Mesenchymal stem cell (in vitro differentiated cells and primary cell): ENCODE measurements at regions not wholly inside any gene's neighbourhood (a gene's known extent, or its start where the extent isn't known, plus 50 kb on each side); places are given as distances from the start of the nearest gene placed in this dataset.

ENCODE experiments used
- DNase-seq: peaks from one replicate; pipeline ENCODE4 v3.0.0-alpha.2; 2013
- H2AFZ ChIP-seq: one replicate; pipeline ENCODE4 v1.6.1; 2013; ENCODE audit warnings: low read depth, mild to moderate bottlenecking, control low read depth, inconsistent platforms, low read length, moderate library complexity
- H2AK5ac ChIP-seq: 2 replicates; pipeline ENCODE4 v1.6.1; 2013; ENCODE audit warnings: low read length, moderate library complexity, mild to moderate bottlenecking, inconsistent platforms; ENCODE audit not compliant: severe bottlenecking
- H2BK120ac ChIP-seq: one replicate; pipeline ENCODE4 v1.6.1; 2013; ENCODE audit warnings: low read depth, mild to moderate bottlenecking, inconsistent platforms, low read length, moderate library complexity
- H2BK12ac ChIP-seq, 2 experiments: one replicate each; pipeline ENCODE4 v1.6.1; 2013; ENCODE audit warnings: inconsistent platforms in 2 of 2, low read length in 2 of 2, mild to moderate bottlenecking in 2 of 2, moderate library complexity in 2 of 2, control low read depth in 1 of 2
- H2BK15ac ChIP-seq: one replicate; pipeline ENCODE4 v1.6.1; 2013; ENCODE audit warnings: mild to moderate bottlenecking, low read depth, inconsistent platforms; ENCODE audit not compliant: poor library complexity, severe bottlenecking
- H2BK5ac ChIP-seq: 2 replicates; pipeline ENCODE4 v1.6.1; 2013; ENCODE audit warnings: low read depth, mild to moderate bottlenecking, low read length, control low read depth, inconsistent platforms; ENCODE audit not compliant: poor library complexity, severe bottlenecking
- H3K14ac ChIP-seq, 2 experiments: one replicate each; pipeline ENCODE4 v1.6.1; 2013; ENCODE audit warnings: inconsistent platforms in 2 of 2, low read length in 2 of 2, control low read depth in 1 of 2, mild to moderate bottlenecking in 1 of 2, moderate library complexity in 1 of 2
- H3K18ac ChIP-seq, 2 experiments: one replicate each; pipeline ENCODE4 v1.6.1; 2013; ENCODE audit warnings: inconsistent platforms in 2 of 2, low read length in 2 of 2, control low read depth in 1 of 2, low read depth in 1 of 2, mild to moderate bottlenecking in 1 of 2
- H3K23ac ChIP-seq, 2 experiments: one replicate each; pipeline ENCODE4 v1.6.1; 2013; ENCODE audit warnings: inconsistent platforms in 2 of 2, low read length in 2 of 2, mild to moderate bottlenecking in 2 of 2, moderate library complexity in 2 of 2, control low read depth in 1 of 2
- H3K27ac ChIP-seq: 2 replicates; pipeline ENCODE4 v1.5.1; 2013; ENCODE audit warnings: mild to moderate bottlenecking, moderate library complexity, low read length, control low read depth, inconsistent platforms; ENCODE audit not compliant: poor library complexity, severe bottlenecking
- H3K27me3 ChIP-seq, 2 experiments: 2 replicates each; pipeline versions ENCODE4 v1.6.1 to v1.7.0; 2013; ENCODE audit warnings: low read length in 2 of 2, mild to moderate bottlenecking in 2 of 2, moderate library complexity in 2 of 2, control low read depth in 1 of 2, inconsistent platforms in 1 of 2; ENCODE audit not compliant: control insufficient read depth in 1 of 2, insufficient read depth in 1 of 2
- H3K36me3 ChIP-seq, 2 experiments: 2 replicates each; pipeline versions ENCODE4 v1.6.1 to v1.7.0; 2013; ENCODE audit warnings: low read length in 2 of 2, control low read depth in 1 of 2, inconsistent platforms in 1 of 2, low read depth in 1 of 2, mild to moderate bottlenecking in 1 of 2; ENCODE audit not compliant: insufficient read depth in 2 of 2, control insufficient read depth in 1 of 2
- H3K4ac ChIP-seq, 2 experiments: one replicate each; pipeline ENCODE4 v1.6.1; 2013; ENCODE audit warnings: inconsistent platforms in 2 of 2, low read length in 2 of 2, mild to moderate bottlenecking in 2 of 2, moderate library complexity in 2 of 2, control low read depth in 1 of 2, low read depth in 1 of 2
- H3K4me1 ChIP-seq: 2 replicates; pipeline ENCODE4 v1.6.1; 2013; ENCODE audit warnings: low read depth, low read length, control low read depth; ENCODE audit not compliant: control insufficient read depth, insufficient read depth
- H3K4me2 ChIP-seq: 2 replicates; pipeline ENCODE4 v1.6.1; 2013; ENCODE audit warnings: low read length, mild to moderate bottlenecking, inconsistent platforms; ENCODE audit not compliant: poor library complexity, severe bottlenecking
- H3K4me3 ChIP-seq, 2 experiments: 2 replicates each; pipeline versions ENCODE4 v1.5.1 to v1.7.0; 2013; ENCODE audit warnings: low read length in 2 of 2, mild to moderate bottlenecking in 2 of 2, control low read depth in 1 of 2, low read depth in 1 of 2; ENCODE audit not compliant: insufficient read depth in 1 of 2
- H3K79me1 ChIP-seq: replicated peaks from 2 replicates; pipeline ENCODE4 v1.6.1; 2013; ENCODE audit warnings: mild to moderate bottlenecking, control low read depth, low read length, inconsistent platforms; ENCODE audit not compliant: poor library complexity, severe bottlenecking
- H3K9ac ChIP-seq: 2 replicates; pipeline ENCODE4 v1.7.0; 2013; ENCODE audit warnings: mild to moderate bottlenecking, low read length, moderate library complexity
- H3K9me3 ChIP-seq: 2 replicates; pipeline ENCODE4 v1.7.0; 2013; ENCODE audit warnings: mild to moderate bottlenecking, low read length; ENCODE audit not compliant: control insufficient read depth
- H4K8ac ChIP-seq: one replicate; pipeline ENCODE4 v1.6.1; 2013; ENCODE audit warnings: inconsistent platforms, mild to moderate bottlenecking, low read length, moderate library complexity
- H4K91ac ChIP-seq: one replicate; pipeline ENCODE4 v1.6.1; 2013; ENCODE audit warnings: mild to moderate bottlenecking, low read length, inconsistent platforms
- WGBS: methylation state at CpG from one replicate; pipeline ENCODE4 v1.1.7; 2013; ENCODE audit warnings: mixed read lengths; 5-methylcytosine and 5-hydroxymethylcytosine counted together

DNA sequence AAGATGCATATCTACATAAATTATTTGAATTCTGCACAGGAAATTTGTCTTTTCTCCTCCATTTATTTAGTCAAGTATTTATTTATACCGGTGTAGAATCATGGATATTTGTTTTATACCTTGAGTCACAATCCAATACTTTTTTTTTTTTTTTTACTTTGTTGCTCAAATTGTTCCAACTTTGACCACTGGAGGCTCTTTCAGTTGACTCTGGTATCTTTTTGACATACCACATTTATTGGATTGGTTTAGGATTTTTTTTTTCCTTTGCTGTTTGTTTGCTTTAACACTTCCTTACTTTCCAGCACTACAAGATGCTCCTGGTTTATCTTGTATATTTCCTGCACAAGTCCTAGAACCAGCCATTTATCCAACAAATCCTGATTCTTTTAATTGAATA is 543.1 kb upstream of the RIOK2 start:
- peaks cover 5% of the 10 kb centered on the region for H3K9me3 ChIP-seq
- no peaks in the 10 kb centered on the region for H3K36me3 ChIP-seq
- no peaks in the 10 kb centered on the region for H3K27me3 ChIP-seq
- no peak overlapping the region for H2BK120ac ChIP-seq
- WGBS: no CpG with 5 or more reads among the region's 1 CpG
- no peak overlapping the region for H2AFZ ChIP-seq
- no peaks in the 10 kb centered on the region for H3K4me1 ChIP-seq
- H3K23ac ChIP-seq: no peak overlapping the region
- no peak overlapping the region for H3K4ac ChIP-seq
- no peak overlapping the region for H3K18ac ChIP-seq
- no peak overlapping the region for H3K9ac ChIP-seq
- no peak overlapping the region for H3K27ac ChIP-seq
- H3K4me2 ChIP-seq: no peak overlapping the region
- H2BK15ac ChIP-seq: no peak overlapping the region
- no peak overlapping the region for H4K91ac ChIP-seq
- H2BK12ac ChIP-seq: no peak overlapping the region
- no peak for DNase-seq
- H3K14ac ChIP-seq: no peak overlapping the region
- H4K8ac ChIP-seq: no peak overlapping the region
- no peaks in the 10 kb centered on the region for H3K79me1 ChIP-seq
- no peak overlapping the region for H2BK5ac ChIP-seq
- H2AK5ac ChIP-seq: no peak overlapping the region
- H3K4me3 ChIP-seq: no peak overlapping the region

DNA sequence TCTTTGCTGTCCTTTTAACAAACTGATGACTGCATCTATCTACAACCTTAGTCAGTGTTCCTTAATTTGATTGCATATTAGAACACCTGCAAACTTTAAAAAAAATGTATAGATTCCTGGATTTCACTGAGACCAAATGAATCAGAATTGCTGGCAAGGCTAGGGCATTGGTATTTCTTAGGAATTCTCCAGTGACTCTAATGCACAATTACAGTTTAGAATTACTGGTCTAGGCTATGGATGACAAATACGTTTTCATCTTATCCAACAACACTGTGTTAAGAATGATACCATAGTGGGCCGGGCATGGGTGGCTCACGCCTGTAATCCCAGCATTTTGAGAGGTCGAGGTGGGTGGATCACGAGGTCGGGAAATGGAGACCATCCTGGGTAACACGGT is 545.9 kb upstream of the RIOK2 start:
- Histone ChIP-seq H2AFZ (no peak overlapping the region), H3K4ac (no peak overlapping the region), H2BK12ac (no peak overlapping the region), H4K91ac (no peak overlapping the region), H2BK5ac (no peak overlapping the region), H3K9ac (no peak overlapping the region), H2BK15ac (no peak overlapping the region), H3K79me1 (no peaks in the 10 kb centered on the region), H3K27me3 (no peaks in the 10 kb centered on the region), H3K36me3 (no peaks in the 10 kb centered on the region), H3K27ac (no peak overlapping the region), H3K18ac (no peak overlapping the region), H2BK120ac (no peak overlapping the region), H3K4me2 (no peak overlapping the region), H3K23ac (no peak overlapping the region), H3K4me3 (no peak overlapping the region), H3K4me1 (no peaks in the 10 kb centered on the region), H4K8ac (no peak overlapping the region), H3K9me3 (no peaks in the 10 kb centered on the region), H2AK5ac (no peak overlapping the region), H3K14ac (no peak overlapping the region)
- WGBS: 95% methylated on average over 5 of the region's 7 CpGs
- no peak for DNase-seq

DNA sequence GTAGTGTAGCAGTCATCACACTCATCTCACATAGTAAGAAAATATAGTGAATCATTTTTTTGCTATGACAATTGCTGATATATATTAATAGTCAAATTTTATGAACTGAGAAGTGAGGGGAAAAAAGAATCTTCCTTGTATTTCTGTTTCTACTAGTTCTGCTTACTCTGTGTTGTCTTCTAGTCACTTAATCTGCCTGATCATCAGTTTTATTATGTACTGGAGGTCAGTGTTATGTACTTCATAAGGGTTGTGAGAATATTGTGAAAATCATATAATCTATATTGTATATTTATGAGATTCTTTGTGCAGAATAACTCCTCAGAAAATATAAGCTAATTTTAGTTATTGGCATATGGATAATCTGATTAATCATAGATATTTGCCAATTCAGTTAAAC is 546.9 kb upstream of the RIOK2 start:
- H3K23ac ChIP-seq: no peak overlapping the region
- H3K4me1 ChIP-seq: no peaks in the 10 kb centered on the region
- no peak overlapping the region for H2BK5ac ChIP-seq
- H4K91ac ChIP-seq: no peak overlapping the region
- no peak overlapping the region for H3K9ac ChIP-seq
- H2AK5ac ChIP-seq: no peak overlapping the region
- H2BK120ac ChIP-seq: no peak overlapping the region
- H3K4me2 ChIP-seq: no peak overlapping the region
- H4K8ac ChIP-seq: no peak overlapping the region
- H3K4me3 ChIP-seq: no peak overlapping the region
- H3K79me1 ChIP-seq: no peaks in the 10 kb centered on the region
- H3K18ac ChIP-seq: no peak overlapping the region
- H3K36me3 ChIP-seq: no peaks in the 10 kb centered on the region
- H3K27ac ChIP-seq: no peak overlapping the region
- no peak overlapping the region for H2BK12ac ChIP-seq
- H3K9me3 ChIP-seq: no peaks in the 10 kb centered on the region
- no peak for DNase-seq
- no peak overlapping the region for H2AFZ ChIP-seq
- no peak overlapping the region for H3K14ac ChIP-seq
- no peaks in the 10 kb centered on the region for H3K27me3 ChIP-seq
- H3K4ac ChIP-seq: no peak overlapping the region
- no peak overlapping the region for H2BK15ac ChIP-seq

DNA sequence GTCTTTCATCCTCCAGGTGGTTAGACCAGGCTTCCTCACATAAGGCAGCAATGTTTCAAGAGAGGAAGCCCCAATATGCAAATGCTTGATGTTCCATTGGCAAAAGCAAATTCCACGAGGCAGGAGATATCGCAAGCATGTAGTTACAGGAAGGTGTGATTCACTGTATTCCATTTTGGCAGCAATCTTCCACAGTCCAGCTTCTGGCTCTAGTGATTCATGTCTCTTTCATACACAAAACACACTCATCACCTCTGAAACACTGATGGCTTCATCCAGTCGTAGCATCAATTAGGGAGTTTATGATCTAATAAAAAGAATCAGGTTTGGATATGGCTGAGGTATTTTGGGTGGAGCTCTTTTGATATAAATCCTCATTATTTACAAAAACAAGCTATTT is 552.2 kb upstream of the RIOK2 start:
- no peak overlapping the region for H3K4ac ChIP-seq
- H4K91ac ChIP-seq: no peak overlapping the region
- no peak overlapping the region for H3K23ac ChIP-seq
- H2BK5ac ChIP-seq: no peak overlapping the region
- H3K27me3 ChIP-seq: no peaks in the 10 kb centered on the region
- no peak overlapping the region for H3K14ac ChIP-seq
- no peak overlapping the region for H4K8ac ChIP-seq
- no peaks in the 10 kb centered on the region for H3K4me1 ChIP-seq
- H3K9ac ChIP-seq: no peak overlapping the region
- 71% methylated on average over 2 of the region's 3 CpGs for WGBS
- H3K4me2 ChIP-seq: no peak overlapping the region
- no peak overlapping the region for H2AFZ ChIP-seq
- no peak for DNase-seq
- no peak overlapping the region for H2BK120ac ChIP-seq
- no peak overlapping the region for H3K4me3 ChIP-seq
- H3K18ac ChIP-seq: no peak overlapping the region
- no peaks in the 10 kb centered on the region for H3K79me1 ChIP-seq
- no peak overlapping the region for H2BK12ac ChIP-seq
- H3K36me3 ChIP-seq: no peaks in the 10 kb centered on the region
- H3K9me3 ChIP-seq: no peaks in the 10 kb centered on the region
- no peak overlapping the region for H2BK15ac ChIP-seq
- H2AK5ac ChIP-seq: no peak overlapping the region
- no peak overlapping the region for H3K27ac ChIP-seq
